ENCODE measurements at regions not wholly inside any gene's neighbourhood (a gene's known extent, or its start where the extent isn't known, plus 50 kb on each side); places are given as distances from the start of the nearest gene placed in this dataset.

- peaks cover 35% of the 10 kb centered on the region for H3K4me1 Mint-ChIP-seq (ENCODE audit: low read depth, unreplicated experiment)
- no peaks in the 10 kb centered on the region for H3K79me2 ChIP-seq (ENCODE audit: insufficient read depth, low read length)
- DNase-seq (ENCODE audit: low read depth) = peak; percentile 77
- H3K4me1 ChIP-seq (ENCODE audit: insufficient read depth, low read length) = no peaks in the 10 kb centered on the region
- no peaks in the 10 kb centered on the region for H3K36me3 Mint-ChIP-seq (ENCODE audit: low read depth, unreplicated experiment)
- no peaks in the 10 kb centered on the region for H3K9me3 ChIP-seq (ENCODE audit: insufficient read depth, low read depth, low read length)
- no peak for FAIRE-seq
- TF ChIP-seq, protein P1, sequence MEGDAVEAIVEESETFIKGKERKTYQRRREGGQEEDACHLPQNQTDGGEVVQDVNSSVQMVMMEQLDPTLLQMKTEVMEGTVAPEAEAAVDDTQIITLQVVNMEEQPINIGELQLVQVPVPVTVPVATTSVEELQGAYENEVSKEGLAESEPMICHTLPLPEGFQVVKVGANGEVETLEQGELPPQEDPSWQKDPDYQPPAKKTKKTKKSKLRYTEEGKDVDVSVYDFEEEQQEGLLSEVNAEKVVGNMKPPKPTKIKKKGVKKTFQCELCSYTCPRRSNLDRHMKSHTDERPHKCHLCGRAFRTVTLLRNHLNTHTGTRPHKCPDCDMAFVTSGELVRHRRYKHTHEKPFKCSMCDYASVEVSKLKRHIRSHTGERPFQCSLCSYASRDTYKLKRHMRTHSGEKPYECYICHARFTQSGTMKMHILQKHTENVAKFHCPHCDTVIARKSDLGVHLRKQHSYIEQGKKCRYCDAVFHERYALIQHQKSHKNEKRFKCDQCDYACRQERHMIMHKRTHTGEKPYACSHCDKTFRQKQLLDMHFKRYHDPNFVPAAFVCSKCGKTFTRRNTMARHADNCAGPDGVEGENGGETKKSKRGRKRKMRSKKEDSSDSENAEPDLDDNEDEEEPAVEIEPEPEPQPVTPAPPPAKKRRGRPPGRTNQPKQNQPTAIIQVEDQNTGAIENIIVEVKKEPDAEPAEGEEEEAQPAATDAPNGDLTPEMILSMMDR (IDR thresholded peaks at IDR 0.05; ENCODE audit: insufficient read depth, low read depth, low read length) = no peak
- no peak for TF ChIP-seq EZH2 (IDR thresholded peaks at IDR 0.05; ENCODE audit: insufficient read depth, low read length)
- peaks cover 3% of the 10 kb centered on the region for H3K9me3 Mint-ChIP-seq (ENCODE audit: unreplicated experiment)
- H3K9ac ChIP-seq (ENCODE audit: low read length) = no peak overlapping the region
- H3K27me3 Mint-ChIP-seq (ENCODE audit: low read depth, unreplicated experiment) = no peaks in the 10 kb centered on the region
- H4K20me1 ChIP-seq (ENCODE audit: insufficient read depth, low read length) = no peaks in the 10 kb centered on the region
- no peak overlapping the region for H2AFZ ChIP-seq (ENCODE audit: low read depth, low read length)
- no peaks in the 10 kb centered on the region for H3K27me3 ChIP-seq (ENCODE audit: insufficient read depth, low read length)
- no peak overlapping the region for H3K4me2 ChIP-seq (ENCODE audit: low read length)
- peak overlapping the region; percentile 8 for H3K27ac ChIP-seq (ENCODE audit: low read depth, low read length)
- H3K4me3 ChIP-seq (ENCODE audit: insufficient read depth, low read depth, low read length) = no peak overlapping the region
- H3K36me3 ChIP-seq (ENCODE audit: insufficient read depth, low read length) = no peaks in the 10 kb centered on the region
- peak overlapping the region; percentile 94 for H3K27ac Mint-ChIP-seq (ENCODE audit: unreplicated experiment)
- no peak overlapping the region for H3K4me3 Mint-ChIP-seq (ENCODE audit: unreplicated experiment)
Measured at GRCh38 chr7:19560111-19560883, 148.5 kb downstream of the POLR1F start.

GRCh38 chr7:19558527-19558926, 150.3 kb downstream of the POLR1F start:
- peaks cover 35% of the 10 kb centered on the region for H3K4me1 Mint-ChIP-seq (ENCODE audit: low read depth, unreplicated experiment)
- Histone ChIP-seq H3K9me3 (ENCODE audit: insufficient read depth, low read depth, low read length) (no peaks in the 10 kb centered on the region), H3K27ac (ENCODE audit: low read depth, low read length) (no peak overlapping the region), H3K4me1 (ENCODE audit: insufficient read depth, low read length) (no peaks in the 10 kb centered on the region), H3K27me3 (ENCODE audit: insufficient read depth, low read length) (no peaks in the 10 kb centered on the region), H2AFZ (ENCODE audit: low read depth, low read length) (no peak overlapping the region), H3K9ac (ENCODE audit: low read length) (no peak overlapping the region), H3K4me3 (ENCODE audit: insufficient read depth, low read depth, low read length) (no peak overlapping the region), H4K20me1 (ENCODE audit: insufficient read depth, low read length) (no peaks in the 10 kb centered on the region), H3K4me2 (ENCODE audit: low read length) (peak overlapping the region; percentile 18), H3K79me2 (ENCODE audit: insufficient read depth, low read length) (no peaks in the 10 kb centered on the region), H3K36me3 (ENCODE audit: insufficient read depth, low read length) (no peaks in the 10 kb centered on the region)
- peak; percentile 68 for DNase-seq (ENCODE audit: low read depth)
- no peaks in the 10 kb centered on the region for H3K36me3 Mint-ChIP-seq (ENCODE audit: low read depth, unreplicated experiment)
- peaks cover 5% of the 10 kb centered on the region for H3K9me3 Mint-ChIP-seq (ENCODE audit: unreplicated experiment)
- H3K27me3 Mint-ChIP-seq (ENCODE audit: low read depth, unreplicated experiment) = no peaks in the 10 kb centered on the region
- peak overlapping the region; percentile 37 for H3K27ac Mint-ChIP-seq (ENCODE audit: unreplicated experiment)
- no peak overlapping the region for H3K4me3 Mint-ChIP-seq (ENCODE audit: unreplicated experiment)
- TF ChIP-seq EZH2 (IDR thresholded peaks at IDR 0.05; ENCODE audit: insufficient read depth, low read length) = no peak
- TF ChIP-seq, protein P1 (IDR thresholded peaks at IDR 0.05; ENCODE audit: insufficient read depth, low read depth, low read length) = no peak
- no peak for FAIRE-seq
